Testis (tissue), 2 donors: ENCODE measurements at regions not wholly inside any gene's neighbourhood (a gene's known extent, or its start where the extent isn't known, plus 50 kb on each side); places are given as distances from the start of the nearest gene placed in this dataset.

Experiments used
- DNase-seq: peaks from one replicate; pipeline ENCODE4 v3.0.0-alpha.2; 2019
- H3K27ac ChIP-seq, 2 donors: fragments of 200-600 bp; sonication (generic); one replicate each; pipeline ENCODE4 v1.5.1; 2019
- H3K27me3 ChIP-seq: fragments of 200-600 bp; sonication (generic); one replicate; pipeline ENCODE4 v1.5.1; 2019
- H3K36me3 ChIP-seq: fragments of 200-600 bp; sonication (generic); one replicate; pipeline ENCODE4 v1.5.1; 2017; ENCODE audit warnings: low read depth; ENCODE audit errors: missing control alignments
- H3K4me1 ChIP-seq: fragments of 200-600 bp; sonication (generic); one replicate; pipeline ENCODE4 v1.5.1; 2019
- H3K4me3 ChIP-seq, 2 donors: fragments of 200-600 bp; sonication (generic); one replicate each; pipeline ENCODE4 v1.5.1; 2017 to 2019
- H3K9me3 ChIP-seq: fragments of 200-600 bp; sonication (generic); one replicate; pipeline ENCODE4 v1.5.1; 2017
- CTCF ChIP-seq, 3 experiments: fragments of 450-650 bp in 2 of 3; fragments of 200-600 bp in 1 of 3; sonication (generic) in 1 of 3; IDR thresholded peaks; one replicate each; pipeline ENCODE4 v1.5.1; 2016 to 2019; ENCODE audit warnings: antibody characterized with exemption in 3 of 3, mild to moderate bottlenecking in 2 of 3, moderate library complexity in 1 of 3
- POLR2A ChIP-seq: fragments of 450-650 bp; IDR thresholded peaks from one replicate; pipeline ENCODE4 v1.6.1; 2017; ENCODE audit warnings: antibody characterized with exemption, mild to moderate bottlenecking, moderate library complexity
- WGBS, 2 donors: methylation state at CpG; one replicate each; pipeline ENCODE4 v1.1.5; 2018; 5-methylcytosine and 5-hydroxymethylcytosine counted together
- intact Hi-C: fragments of 100-400 bp; cut with DNase I; formaldehyde crosslinking; loops from one replicate; pipeline ENCODE4 v1.15.1; 2023; ENCODE audit warnings: low total_unique reads

- no peaks in the 10 kb centered on the region for H3K9me3 ChIP-seq
- intact Hi-C loops = no loop called here
- no peak for DNase-seq
- H3K4me3 ChIP-seq = no peak overlapping the region
- no peaks in the 10 kb centered on the region for H3K36me3 ChIP-seq
- H3K4me1 ChIP-seq = peaks cover 3% of the 10 kb centered on the region
- H3K27ac ChIP-seq = no peak overlapping the region
- H3K27me3 ChIP-seq = no peaks in the 10 kb centered on the region
- 59 to 64% methylated on average over 13 to 16 of the region's 16 CpGs for WGBS, 2 donors
- TF ChIP-seq POLR2A = no peak
- TF ChIP-seq CTCF (IDR thresholded peaks at IDR 0.05) = no peak
Measured at GRCh38 chr5:142432369-142432863, 107.6 kb upstream of the SPRY4 start.

GRCh38 chr5:142428773-142429473, 104.1 kb upstream of the SPRY4 start:
- intact Hi-C loops = no loop called here
- Histone ChIP-seq H3K4me3 (no peak overlapping the region), H3K27ac (no peak overlapping the region), H3K9me3 (no peaks in the 10 kb centered on the region), H3K36me3 (no peaks in the 10 kb centered on the region), H3K4me1 (peaks cover 2% of the 10 kb centered on the region), H3K27me3 (no peaks in the 10 kb centered on the region)
- no peak for DNase-seq
- no peak for TF ChIP-seq CTCF (IDR thresholded peaks at IDR 0.05)
- no peak for TF ChIP-seq POLR2A
- 93 to 94% methylated on average over 8 of the region's 8 CpGs for WGBS, 2 donors

- Histone ChIP-seq H3K27ac (no peak overlapping the region), H3K4me1 (no peaks in the 10 kb centered on the region)
- no peak for TF ChIP-seq POLR2A
- no peak for TF ChIP-seq CTCF (IDR thresholded peaks at IDR 0.05)
Measured at GRCh38 chr5:142428036-142428772, 103.4 kb upstream of the SPRY4 start.

GRCh38 chr5:142427529-142427928, 102.7 kb upstream of the SPRY4 start:
- H3K36me3 ChIP-seq = no peaks in the 10 kb centered on the region
- TF ChIP-seq POLR2A = no peak
- TF ChIP-seq CTCF (IDR thresholded peaks at IDR 0.05) = no peak
- intact Hi-C loops = no loop called here
- 95 to 97% methylated on average over 6 of the region's 6 CpGs for WGBS, 2 donors
- no peaks in the 10 kb centered on the region for H3K4me1 ChIP-seq
- DNase-seq = no peak
- no peaks in the 10 kb centered on the region for H3K27me3 ChIP-seq
- H3K27ac ChIP-seq = no peak overlapping the region
- H3K4me3 ChIP-seq = no peak overlapping the region
- H3K9me3 ChIP-seq = no peaks in the 10 kb centered on the region

More at GRCh38 chr5:142428036-142428772, 103.4 kb upstream of the SPRY4 start:
- 87 to 91% methylated on average over 5 to 7 of the region's 7 CpGs for WGBS, 2 donors
- no peaks in the 10 kb centered on the region for H3K36me3 ChIP-seq
- no peaks in the 10 kb centered on the region for H3K27me3 ChIP-seq
- intact Hi-C loops = no loop called here
- H3K9me3 ChIP-seq = no peaks in the 10 kb centered on the region
- no peak for DNase-seq
- no peak overlapping the region for H3K4me3 ChIP-seq
